GM19395 (cell line): ENCODE measurements at regions not wholly inside any gene's neighbourhood (a gene's known extent, or its start where the extent isn't known, plus 50 kb on each side); places are given as distances from the start of the nearest gene placed in this dataset.
"Not testable (repeated sequence)": the region's sequence is repeated elsewhere in the genome, so short reads cannot be mapped to it uniquely, and the experiment has no call there.

Source experiments
- ATAC-seq: cut with Tn5 transposase; IDR thresholded peaks from one replicate; pipeline ENCODE4 v1.9.1; 2021; ENCODE audit warnings: mild to moderate bottlenecking, moderate library complexity; ENCODE audit not compliant: unreplicated experiment

DNA sequence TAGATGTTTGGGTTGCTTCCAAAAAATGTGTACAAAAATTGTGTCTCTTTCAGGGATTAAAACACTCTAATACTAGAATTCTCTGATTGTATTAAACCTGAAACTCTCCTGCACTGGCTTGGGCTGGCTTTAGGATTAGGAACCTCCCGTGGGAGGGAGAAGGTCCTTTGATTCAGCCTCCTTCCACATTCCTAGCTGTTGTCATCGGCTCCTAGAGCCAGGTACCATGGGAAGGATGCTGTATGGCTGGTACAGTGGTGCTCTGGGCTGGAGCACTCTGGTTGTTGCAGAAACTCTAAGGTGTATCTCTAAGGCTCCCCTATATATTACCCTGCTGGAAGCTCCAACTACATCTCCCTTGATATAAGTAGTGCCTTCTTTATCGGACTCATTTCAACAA is 245.2 kb upstream of the FOXK1 start:
- no peak for ATAC-seq

DNA sequence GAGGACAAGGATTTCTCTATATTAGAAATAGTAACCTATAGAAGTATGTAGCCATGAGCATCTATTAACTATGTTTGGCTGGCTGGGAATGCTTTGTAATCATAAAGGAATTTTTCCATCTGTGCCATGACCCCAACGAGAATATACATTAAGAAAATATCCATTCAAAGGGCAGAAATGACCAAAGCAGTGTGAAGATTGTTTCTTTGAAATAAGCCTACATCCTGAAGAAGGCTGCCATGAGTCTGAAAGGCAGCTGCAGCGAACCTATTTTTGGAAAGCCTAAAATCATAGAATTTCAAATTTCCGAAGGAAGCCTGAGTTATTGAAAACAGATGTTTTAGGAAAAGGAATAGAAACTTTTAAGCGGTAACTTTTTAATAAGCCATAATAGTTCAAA is 244.2 kb upstream of the FOXK1 start:
- ATAC-seq, result no peak

DNA sequence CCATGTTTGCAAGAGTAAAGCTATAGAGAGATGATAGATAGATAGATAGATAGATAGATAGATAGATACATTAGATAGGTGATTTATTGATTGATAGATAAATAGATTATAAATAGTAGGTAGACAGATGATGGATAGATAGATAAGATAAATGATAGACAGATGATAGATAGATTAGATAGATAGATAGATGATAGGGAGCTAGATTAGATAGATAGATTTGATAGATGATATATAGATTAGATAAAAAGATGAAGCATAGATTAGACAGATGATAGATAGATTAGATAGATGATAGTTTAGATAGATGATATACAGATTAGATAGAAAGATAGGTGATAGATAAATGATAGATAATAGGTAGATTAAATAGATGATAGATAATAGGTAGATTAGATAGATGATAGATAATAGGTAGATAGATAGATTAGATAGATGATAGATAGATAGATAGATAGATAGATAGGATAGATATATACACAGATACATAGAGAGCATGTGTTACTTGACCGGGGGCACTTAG is 243.3 kb upstream of the FOXK1 start:
- no peak for ATAC-seq

DNA sequence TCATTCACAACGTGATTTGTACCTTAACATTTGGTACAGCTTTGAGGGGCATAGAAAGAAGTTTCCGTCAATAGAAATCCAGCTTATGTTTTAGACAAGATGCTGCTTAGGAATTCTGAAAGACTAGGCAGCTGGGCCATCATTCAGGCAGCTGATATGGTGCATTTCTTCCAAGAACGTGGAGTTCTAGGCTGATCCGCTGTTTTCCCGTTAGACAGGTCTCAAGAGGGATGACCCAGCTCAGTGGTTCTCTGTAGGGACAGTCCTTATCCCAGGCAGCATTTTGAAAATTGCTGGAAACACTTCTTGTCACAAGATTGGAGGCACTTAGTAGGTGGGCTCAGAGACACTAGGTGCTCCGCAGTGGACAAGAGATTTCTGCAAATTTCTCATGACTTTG is 242.7 kb upstream of the FOXK1 start:
- no peak for ATAC-seq

DNA sequence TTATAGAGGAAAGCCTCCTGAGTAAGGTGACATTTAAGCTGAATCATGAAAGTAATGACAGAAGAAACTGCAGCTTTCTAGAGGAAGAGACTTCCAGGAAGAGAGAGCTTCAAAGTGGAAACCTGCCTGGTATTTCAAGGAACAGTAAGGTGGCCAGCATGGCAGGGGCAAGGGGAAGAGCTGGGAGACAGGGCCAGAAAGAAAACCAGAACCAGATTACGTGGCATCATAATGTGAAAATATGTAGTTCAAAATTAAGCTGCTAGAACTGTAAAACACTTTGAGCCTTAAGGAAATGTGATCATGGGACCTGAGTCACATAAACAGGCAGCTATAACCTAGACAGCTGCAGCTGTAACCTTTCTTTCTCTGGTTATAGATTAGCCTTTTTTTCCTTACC is 238.0 kb upstream of the FOXK1 start:
- ATAC-seq, result no peak

DNA sequence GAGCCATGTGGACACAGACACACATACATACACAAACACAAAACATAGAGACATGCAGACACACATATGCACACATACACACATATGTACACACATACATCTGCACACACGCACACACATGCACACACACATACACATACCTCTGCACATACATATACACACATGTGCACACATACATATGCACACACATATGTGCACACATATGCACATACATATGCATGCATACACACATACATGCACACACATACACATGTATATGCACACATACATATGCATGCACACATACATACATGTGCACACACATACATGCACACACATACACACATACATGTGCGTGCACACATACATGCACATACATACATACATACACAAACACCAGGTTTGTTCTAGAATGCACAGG is 236.3 kb upstream of the FOXK1 start:
- ATAC-seq, result no peak

DNA sequence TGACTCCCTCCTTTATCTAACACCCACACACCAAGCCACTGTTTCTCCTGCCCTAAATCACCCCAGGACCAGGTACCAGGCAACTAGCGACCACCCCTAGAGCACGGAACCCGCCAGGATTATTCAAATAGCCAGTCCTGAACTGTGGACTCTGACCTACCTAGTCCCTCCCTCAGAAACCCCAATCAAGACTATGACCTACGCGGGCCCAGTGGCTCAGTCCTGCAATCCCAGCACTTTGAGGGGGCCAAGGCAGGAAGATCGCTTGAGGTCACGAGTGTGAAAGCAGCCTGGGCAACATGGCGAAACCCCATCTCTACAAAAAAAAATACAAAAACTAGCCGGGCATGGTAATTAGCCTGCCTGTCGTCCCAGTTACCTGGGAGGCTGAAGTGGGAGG is 232.8 kb upstream of the FOXK1 start:
- no peak for ATAC-seq

DNA sequence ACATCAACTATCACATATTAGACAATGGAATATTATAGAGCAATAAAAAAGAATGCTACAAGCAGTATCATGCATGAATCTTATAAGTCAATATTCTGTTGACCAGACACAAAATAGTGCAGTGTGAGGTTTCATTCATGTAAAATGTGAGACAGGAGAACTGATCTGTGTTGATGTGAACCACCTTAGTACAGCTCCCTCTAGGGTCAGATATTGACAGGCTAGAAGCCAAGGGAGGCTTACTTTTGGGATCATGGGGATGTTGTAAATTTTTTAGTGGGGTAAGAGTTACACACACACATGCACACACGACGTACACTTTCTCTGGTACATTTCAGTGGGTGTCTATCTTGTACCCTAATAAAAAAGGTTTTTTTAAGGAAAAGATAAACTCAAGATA is 231.6 kb upstream of the FOXK1 start:
- no peak for ATAC-seq

DNA sequence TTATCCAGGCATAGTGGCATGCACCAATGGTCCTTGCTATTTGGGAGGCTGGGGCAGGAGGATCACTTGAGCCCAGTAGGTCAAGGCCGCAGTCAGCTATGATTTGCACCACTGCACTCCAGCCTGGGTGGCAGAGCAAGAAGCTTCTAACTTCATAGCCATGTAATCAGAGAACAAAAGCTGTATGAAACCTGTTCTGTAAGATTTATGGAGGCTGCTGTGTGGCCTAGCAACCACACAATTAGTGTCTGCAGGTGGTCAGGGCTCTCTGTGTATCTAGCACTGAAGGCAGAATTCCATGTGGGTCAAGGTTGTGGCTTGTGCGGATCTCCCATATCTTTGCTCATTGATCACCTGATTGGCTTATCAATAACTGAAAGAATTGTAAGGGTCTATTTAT is 221.5 kb upstream of the FOXK1 start:
- no peak for ATAC-seq

DNA sequence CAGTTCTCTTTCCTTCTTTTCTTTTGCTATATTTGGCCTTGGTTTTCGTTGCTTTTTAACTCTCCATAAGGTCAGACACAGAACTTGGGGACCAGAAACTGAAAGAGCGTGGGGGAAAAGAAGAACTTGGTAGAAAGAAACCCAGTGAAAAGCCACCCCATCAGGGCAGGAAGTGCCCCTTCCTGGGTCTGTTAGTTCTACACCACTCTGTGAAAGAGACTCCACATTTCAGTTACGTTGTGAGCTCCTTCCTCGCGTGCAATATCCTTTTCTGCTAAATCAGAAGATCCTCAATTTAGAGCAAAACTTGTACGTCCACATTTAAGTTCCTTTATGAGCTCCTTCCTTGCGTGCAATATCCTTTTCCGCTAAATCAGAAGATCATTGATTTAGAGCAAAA is 220.6 kb upstream of the FOXK1 start:
- no peak for ATAC-seq

DNA sequence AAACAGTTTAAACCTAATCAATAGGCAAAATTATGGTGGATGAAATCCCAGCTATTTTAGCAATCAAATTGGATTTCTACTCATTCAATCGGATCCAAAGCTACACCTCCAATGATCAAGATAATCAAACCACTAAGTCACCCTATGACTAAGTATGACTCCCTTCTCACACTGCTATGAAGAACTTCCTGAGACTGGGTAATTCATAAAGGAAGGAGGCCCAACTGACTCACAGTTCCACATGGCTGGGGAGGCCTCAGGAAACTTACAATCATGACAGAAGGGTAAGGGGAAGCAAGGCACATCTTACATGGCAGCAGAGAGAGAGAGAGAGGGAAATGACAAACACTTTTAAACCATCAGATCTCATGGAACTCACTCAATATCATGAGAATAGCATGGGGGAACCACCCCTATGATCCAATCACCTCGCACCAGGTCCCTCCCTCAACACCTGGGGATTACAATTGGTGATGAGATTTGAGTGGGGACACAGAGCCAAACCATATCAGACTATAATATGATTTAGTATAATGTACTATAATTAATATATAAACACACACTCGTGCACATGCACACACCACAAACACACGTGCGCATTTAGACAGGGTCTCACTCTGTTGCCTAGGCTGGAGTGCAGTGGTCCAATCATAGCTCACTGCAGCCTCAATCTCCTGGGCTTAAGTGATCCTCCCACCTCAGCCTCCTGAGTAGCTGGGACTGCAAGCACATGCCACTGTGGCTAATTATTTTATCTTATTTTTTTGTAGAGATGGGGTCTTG is 213.6 kb upstream of the FOXK1 start:
- no peak for ATAC-seq

DNA sequence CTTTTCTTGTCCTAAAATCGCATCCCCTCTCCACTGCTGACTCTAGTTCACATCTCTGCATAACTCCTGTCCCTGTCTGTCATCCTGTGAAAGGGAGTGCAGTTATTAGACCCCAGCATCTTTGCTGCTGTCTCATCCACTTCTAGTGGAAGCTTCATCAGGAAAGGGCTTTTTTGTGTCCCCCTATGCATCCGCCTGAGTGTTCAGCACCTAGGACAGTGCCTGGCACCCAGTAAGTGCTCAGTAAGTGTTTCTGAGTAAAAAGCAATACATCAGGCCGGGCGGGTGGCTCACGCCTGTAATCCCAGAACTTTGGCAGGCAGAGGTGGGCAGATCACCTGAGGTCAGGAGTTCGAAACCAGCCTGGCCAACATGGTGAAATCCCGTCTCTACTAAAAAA is 211.8 kb upstream of the FOXK1 start:
- ATAC-seq, result no peak

DNA sequence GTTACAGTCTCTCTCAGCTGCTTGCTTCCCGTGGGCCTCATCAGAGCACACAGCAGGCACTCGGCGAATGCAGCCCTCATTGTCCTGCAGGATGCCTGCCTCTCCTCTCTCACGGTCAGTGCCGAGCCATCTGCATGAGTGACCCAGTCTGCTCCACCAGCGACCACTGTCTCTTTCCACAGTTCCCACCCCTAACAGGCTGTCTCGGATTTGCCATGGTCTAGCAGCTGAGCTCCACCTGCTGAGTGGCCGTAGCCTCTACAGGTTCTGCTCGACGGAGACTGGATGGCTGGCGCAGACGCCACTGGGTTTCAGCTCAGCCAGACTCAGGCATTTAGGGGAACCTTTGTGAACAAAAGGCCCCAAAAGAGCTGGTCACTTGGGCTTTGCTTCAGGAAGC is 209.4 kb upstream of the FOXK1 start:
- ATAC-seq, result no peak

DNA sequence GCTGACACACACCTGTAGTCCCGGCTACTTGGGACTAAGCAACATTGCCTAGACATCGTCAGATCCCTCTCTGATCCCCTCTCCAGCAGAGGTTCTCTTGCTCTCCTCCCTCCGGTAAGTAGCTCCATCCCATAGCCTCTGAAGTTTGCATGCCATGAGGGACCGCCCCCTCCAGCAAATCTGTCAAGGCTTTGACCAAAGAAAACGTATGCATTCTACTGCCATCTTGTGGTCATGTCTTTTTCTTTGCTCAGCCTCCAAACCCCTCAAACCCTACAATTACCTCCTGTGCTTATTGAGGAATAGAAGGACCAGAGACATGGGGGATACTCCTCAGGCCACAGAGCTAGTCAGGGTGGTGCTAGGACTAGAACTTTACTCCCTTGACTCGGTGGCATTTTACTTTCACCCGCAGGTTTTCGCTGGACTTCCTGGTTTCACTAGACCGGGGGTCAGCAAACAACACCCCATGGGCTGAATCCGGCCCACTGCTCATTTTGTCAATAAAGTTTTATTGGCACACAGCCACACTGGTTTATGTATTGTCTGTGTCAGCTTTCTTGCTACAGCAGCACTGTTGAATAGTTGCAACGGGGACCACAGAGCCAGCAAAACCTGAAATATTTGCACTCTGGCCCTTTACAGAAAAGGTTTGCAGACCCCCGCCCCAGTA is 202.6 kb upstream of the FOXK1 start:
- ATAC-seq, result no peak

DNA sequence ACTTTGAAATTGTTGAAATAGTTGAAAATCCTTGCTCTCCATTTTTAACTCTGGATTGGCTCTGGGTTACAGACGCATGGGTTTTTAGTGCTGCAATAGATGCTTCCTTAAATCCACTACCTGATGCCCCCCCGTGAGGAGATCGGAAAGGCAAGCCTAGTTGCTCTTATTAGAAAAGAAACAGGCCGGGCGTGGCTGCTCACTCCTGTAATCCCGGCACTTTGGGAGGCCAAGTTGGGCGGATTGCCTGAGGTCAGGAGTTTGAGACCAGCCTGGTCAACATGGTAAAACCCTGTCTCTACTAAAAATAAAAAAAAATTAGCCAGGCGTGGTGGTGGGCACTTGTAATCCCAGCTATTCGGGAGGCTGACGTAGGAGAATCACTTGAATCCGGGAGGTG is 202.0 kb upstream of the FOXK1 start:
- not testable (repeated sequence) for ATAC-seq

DNA sequence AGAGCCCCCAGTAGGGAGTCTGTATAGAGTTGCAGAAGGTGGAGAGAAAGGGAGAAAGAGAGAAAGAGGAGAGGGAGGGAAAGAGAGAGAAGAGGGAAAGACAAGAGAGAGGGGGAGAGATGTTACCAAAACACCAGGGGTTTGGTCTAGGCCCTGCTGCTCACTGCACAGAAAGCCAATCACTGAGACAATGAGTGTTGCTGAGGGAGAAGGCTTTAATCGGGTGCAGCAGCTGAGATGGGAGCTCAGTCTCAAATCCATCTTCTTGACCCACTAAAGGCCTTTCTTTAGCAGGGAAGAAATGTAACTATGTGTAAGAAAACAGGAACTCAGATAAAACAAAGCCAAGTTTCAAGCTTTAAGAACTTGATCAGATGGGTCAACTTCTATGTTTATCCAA is 198.2 kb upstream of the FOXK1 start:
- no peak for ATAC-seq

DNA sequence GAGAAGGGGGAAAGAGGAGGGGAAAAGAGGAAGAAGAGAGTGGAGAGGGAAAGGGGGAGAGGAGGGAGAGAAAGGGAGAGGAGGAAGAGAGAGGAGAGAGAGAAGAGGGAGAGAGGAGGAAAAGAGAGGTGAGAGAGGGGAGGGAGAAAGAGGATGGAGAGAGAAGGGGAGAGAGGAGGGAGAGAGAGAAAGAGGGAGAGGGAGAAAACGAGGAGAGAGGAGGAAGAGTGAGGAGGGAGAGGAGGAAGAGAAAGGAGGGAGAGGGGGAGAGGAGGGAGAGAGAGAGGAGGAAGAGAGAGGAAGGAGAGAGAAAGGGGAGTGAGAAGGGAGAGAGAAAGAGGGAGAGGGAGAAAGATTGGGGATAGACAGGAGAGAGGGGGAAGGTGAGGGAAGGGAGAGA is 197.6 kb upstream of the FOXK1 start:
- ATAC-seq, result no peak

DNA sequence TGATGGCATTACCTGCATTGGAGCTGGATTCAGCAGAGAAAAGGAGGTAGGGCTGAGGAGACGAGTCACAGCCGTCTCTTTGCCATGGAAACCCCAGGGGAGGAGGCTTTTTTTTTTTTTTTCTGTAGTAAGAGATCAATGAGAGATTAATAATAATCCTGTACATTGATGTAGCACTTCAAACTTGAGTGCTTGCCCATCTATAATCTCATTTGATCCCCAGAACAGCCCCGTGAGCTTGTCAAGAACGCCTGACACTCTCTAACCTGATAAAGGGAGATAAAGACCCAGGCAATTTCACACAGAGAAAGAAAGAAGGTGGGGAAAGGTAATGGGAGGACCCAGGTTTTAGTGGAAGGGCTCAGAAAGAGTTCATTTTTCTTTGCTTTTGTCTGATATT is 195.2 kb upstream of the FOXK1 start:
- no peak for ATAC-seq

DNA sequence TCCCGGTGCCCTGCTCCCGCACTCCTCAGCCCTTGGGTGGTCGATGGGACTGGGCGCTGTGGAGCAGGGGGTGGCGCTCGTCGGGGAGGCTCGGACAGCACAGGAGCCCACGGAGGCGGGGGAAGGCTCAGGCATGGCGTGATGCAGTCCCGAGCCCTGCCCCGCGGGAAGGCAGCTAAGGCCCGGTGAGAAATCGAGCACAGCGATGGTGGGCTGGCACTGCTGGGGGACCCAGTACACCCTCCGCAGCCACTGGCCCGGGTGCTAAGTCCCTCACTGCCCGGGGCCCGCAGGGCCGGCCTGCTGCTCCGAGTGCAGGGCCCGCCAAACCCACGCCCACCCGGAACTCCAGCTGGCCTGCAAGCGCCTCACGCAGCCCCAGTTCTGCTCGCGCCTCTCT is 185.2 kb upstream of the FOXK1 start:
- ATAC-seq, result not testable (repeated sequence)

DNA sequence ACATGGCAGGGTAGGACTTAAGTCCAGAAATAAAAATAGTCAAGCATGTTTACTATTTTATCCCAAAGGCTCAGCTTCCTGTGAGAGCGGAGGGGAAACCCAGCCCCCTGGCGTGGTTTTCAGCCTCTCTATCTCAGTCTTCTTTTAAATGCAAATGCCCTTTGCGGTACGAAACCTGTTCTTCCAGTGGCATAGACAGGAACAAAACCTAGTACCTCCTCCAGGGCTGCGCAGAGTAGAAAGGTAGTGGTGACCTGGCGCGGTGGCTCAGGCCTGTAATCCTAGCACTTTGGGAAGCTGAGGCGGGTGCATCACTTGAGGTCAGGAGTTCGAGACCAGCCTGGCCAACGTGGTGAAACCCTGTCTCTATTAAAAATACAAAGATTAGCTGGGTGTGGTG is 181.3 kb upstream of the FOXK1 start:
- ATAC-seq, result no peak

DNA sequence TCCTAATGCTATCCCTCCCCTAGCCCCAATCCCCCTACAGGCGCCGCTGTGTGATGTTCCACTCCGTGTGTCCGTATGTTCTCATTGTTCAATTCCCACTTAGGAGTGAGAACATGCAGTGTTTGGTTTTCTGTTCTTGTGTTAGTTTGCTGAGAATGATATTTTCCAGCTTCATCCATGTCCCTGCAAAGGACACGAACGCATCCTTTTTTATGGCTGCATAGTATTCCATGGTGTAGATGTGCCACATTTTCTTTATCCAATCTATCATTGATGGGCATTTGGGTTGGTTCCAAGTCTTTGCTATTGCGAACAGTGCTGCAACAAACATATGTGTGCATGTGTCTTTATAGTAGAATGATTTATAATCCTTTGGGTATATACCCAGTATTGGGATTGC is 174.2 kb upstream of the FOXK1 start:
- not testable (repeated sequence) for ATAC-seq

DNA sequence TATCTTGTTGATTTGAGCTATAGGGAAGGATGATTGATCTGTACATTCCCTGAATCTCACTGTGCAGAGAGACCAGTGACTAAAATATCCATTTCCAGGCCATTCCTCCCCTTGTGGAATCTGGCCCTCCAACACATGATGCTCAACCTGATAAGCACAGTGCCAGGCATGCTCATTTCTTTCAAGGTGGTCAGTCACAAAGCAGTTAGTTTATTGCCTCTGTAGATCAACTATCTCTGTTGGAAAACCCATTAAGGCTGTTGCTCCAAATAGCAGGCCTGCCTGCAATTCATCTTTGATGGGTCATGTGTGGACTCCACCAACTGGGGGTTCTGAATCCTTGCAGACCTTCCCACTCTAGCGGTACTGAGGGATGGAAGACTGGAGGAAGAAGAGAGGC is 168.6 kb upstream of the FOXK1 start:
- no peak for ATAC-seq
